ENCODE measurements at regions not wholly inside any gene's neighbourhood (a gene's known extent, or its start where the extent isn't known, plus 50 kb on each side); places are given as distances from the start of the nearest gene placed in this dataset.
"Not testable (repeated sequence)": the region's sequence is repeated elsewhere in the genome, so short reads cannot be mapped to it uniquely, and the experiment has no call there.

GRCh38 chr18:2201036-2201600 is 370.2 kb downstream of the METTL4 start:
- no peak for FAIRE-seq

GRCh38 chr18:2204736-2205135 is 366.6 kb downstream of the METTL4 start:
- FAIRE-seq, result no peak

DNA sequence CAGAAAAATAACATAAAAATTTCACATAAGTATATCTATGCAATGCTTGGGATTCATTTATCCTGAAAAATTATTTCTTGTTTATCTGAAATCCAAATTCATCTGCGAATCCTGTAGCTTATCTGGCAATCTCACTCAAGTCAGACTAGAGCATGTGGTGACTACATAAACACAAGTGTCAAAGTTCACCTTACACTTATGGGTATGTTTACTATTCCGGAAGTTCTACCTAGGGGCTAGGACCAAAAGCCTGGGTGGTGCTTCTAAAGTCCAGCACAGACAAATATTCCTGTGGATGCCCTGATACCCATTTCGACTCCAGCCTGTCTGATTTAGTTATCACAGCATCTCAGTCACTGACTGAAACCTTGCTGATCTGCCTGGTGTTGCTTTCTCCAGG is 364.0 kb downstream of the METTL4 start:
- no peak for FAIRE-seq

DNA sequence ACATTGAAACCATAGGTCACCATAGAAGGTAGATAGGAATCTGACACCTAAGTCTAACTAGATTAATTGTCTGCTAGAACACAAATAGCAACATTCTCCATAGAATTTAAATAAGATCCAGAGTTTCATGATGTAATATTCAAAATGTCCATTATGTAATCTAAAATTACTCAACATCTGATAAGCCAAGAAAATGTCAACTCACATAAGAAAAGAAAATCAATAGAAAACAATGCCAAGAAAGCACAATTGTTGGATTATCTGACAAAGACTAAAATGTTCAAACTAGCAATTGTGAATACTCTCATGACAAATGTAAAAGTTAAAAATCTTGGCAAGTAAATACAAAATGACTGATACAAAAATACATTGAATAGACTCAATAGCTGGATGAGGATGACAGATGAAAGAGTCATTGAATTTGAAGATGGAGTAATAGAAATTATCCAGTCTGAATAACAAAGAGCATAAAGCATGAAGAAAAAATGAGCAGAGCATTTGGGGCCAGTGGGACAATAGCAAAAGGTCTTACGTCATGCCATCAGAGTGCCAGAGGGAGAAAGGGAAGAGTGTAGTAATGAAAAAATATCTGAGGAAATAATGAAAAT is 358.6 kb downstream of the METTL4 start:
- FAIRE-seq, result no peak

DNA sequence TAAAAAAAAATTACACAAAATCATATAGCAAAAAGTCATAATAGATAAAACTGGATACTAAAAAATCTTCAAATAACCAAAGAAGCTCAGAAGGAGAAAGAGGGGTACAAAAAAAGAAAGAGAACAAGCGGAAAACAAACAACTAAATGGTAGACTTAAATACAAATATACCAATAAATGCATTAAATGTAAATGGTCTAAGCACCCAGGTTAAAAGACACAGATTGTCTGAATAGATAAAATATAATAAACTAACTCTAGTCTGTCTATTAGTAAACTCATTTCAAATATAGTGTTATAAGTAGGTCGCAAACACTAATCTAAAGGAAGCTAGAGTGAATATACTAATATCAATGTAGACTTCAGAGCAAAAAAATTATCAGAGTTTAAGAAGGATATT is 357.4 kb downstream of the METTL4 start:
- FAIRE-seq, result no peak

- no peak for FAIRE-seq
These were observed 353.9 kb downstream of the METTL4 start for GRCh38 chr18:2217356-2217755.

DNA sequence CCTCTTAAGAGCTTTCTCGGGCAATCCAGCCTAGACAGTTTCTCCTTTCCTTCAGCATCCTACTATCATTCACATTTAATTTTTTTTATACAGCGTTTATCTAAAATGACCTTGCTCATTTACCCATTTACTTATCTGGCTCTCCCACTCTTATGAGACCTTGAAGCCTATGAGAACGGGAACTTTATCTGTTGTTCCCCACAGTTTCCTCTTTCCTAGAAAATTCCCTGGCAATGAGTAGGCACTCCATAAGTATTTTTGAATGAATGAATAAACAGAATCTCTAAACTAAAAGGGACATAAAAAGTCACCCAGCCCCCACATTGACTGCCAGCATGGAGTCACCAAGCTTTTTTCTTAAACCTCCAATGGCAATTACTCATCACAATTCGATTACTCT is 353.2 kb downstream of the METTL4 start:
- no peak for FAIRE-seq

- no peak for FAIRE-seq
These were observed 351.6 kb downstream of the METTL4 start for GRCh38 chr18:2219706-2220105.

DNA sequence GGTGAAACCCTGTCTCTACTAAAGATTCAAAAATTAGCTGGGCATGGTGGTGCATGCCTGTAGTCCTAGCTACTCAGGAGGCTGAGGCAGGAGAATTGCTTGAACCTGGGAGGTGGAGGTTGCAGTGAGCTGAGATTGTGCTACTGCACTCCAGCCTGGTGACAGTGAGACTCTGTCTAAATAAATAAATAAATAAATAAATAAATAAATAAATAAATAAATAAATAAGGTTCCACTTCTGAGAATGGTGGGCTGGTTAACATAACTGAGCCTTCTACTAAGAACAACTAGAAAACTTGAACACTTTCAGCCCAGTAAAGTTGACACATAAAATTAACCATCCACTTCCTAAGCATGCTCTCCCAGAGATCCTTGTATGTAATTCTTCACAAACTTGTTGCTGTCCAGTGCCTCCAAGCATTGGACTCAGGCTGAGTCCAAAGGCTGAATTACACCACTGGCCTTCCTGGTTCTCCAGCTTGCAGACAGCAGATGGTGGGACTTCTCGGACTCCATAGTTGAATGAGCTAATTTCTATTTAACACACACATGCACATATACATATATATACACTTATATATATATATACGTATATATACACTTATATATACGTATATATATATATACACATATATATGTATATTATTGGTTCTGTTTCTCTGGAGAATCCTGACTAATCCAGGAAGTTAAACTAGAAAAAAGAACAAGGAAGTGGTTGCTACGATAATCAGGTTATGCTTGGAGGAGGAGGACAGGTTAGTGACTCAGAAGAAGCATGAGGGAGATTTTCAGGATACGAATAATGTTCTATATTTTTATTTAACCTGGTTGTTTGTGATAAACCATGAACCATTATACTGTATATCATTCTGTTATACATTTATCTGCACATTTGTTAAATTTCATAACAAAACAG is 348.8 kb downstream of the METTL4 start:
- FAIRE-seq, result no peak

GRCh38 chr18:2223449-2223848 is 347.9 kb downstream of the METTL4 start:
- FAIRE-seq, result no peak

DNA sequence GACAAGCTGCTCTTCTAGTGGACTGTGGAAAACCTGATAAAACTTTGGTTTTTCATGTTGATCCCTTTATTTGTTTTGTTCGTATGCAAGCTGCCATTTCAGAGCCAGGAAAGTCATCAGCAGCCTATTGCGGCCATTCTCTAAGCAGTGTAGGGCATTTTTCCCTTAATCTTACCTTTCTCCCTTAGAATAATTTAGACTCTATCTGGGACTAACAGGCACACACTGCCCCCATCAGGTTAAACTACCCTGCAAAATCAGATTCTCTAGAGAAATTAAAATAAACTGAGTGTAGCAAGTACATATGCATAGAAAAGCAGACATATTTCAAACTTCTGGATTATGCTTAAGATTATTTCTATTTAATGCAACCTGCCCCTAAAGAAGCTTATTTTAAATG is 347.5 kb downstream of the METTL4 start:
- FAIRE-seq, result no peak

GRCh38 chr18:2236232-2236631 is 335.1 kb downstream of the METTL4 start:
- FAIRE-seq, result no peak

- no peak for FAIRE-seq
These were observed 333.6 kb downstream of the METTL4 start for GRCh38 chr18:2237706-2238105.

GRCh38 chr18:2240311-2240705 is 331.0 kb downstream of the METTL4 start:
- no peak for FAIRE-seq

- no peak for FAIRE-seq
These were observed 326.7 kb downstream of the METTL4 start for GRCh38 chr18:2244641-2245040.

- FAIRE-seq, result not testable (repeated sequence)
These were observed 324.2 kb downstream of the METTL4 start for GRCh38 chr18:2247101-2247500.

DNA sequence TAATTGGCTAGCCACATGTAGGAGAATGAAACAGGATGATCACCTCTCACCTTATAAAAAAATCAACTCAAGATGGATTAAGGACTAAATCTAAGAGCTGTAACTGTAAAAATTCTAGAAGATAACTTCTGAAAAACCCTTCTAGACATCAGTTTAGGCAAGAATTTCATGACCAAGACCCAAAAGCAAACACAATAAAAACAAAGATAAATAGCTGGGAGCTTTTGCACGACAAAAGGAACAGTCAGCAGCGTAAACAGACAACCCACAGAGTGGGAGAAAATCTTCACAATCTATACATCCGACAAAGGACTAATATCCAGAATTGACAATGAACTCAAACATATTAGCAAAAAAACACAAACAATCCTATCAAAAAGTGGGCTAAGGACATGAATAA is 316.3 kb downstream of the METTL4 start:
- FAIRE-seq, result no peak

DNA sequence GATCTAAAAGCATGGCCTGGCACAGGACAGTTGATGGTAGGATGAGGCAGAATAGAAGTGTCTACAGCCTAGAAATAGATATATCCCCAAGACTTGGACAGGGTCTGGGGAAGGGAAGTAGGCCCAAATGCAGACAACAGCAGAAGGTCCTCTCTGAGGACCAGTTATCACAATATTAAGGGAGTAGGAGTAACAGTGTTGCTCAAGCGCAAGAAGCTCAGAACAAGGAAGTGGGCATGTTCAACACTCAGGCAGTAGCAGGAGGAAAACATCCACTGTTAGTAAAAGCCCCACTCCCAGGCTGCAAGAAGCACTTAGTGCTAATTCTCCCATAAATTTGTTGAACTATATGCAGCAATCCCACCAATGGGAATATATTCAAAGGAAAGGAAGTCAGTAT is 314.7 kb downstream of the METTL4 start:
- FAIRE-seq, result no peak

- FAIRE-seq, result no peak
These were observed 312.4 kb downstream of the METTL4 start for GRCh38 chr18:2258954-2259353.

DNA sequence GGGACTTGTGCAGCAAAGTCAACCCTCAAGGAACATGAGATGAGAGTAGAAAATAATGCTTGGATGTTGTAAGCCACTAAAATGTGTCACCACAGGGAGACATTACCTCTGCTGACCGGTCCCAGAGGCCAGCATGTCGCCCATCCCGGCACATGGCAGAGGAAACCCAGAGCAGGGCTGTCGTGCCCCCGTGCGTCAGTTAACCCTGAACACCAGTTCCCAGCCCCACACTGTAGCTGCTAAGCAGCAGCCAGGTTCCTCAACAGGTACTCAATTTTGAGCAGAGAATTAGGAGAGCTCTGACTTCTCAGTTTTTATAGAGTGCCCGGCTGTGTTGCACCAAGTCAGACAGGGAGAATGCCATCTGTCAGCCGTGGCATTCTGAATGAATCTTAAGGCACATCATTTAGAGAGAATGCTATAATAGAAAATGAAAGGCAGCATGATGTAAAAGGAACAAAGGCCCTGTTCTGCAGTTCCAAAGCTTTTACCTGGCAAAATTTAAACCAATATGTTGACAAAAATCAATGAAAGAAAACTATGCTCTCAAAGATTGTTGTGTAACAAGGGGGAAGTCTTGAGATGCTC is 307.9 kb downstream of the METTL4 start:
- FAIRE-seq, result no peak

DNA sequence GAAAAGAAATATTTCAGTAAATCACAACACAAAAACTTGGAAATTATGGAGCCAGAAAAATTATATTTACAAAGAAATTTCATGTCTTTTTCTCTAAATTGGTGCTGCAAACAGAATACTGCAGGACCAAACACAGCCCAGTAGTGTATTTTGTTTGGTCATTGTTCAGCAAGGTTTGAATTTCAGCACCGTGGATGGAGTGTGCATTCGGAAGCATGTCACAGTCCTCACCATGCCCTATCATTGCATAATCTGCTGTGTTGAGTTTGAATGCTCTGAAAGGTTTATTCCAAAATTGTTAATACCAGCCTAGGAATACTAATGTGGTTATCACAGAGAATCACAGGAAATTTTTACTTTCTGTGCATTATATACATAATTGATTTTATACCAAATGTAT is 296.7 kb downstream of the METTL4 start:
- FAIRE-seq, result no peak

DNA sequence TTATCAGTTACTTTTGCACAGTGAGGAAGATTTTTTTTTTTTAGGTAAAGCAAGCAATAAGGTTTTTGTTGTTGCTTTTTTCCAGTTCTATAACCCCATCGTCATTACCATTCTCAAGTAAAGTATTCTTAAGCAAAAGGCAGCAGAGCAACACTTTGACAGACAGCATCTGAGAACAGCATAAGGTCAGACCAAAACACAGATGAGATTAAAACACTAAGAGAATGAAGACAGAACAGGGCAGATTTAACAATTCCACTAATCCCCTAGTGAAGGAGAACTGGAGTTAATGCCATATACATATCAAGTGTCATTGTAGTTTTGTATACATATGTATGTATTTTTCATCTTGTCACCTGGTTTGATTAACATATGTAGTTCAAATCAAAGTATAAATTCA is 290.2 kb downstream of the METTL4 start:
- no peak for FAIRE-seq

DNA sequence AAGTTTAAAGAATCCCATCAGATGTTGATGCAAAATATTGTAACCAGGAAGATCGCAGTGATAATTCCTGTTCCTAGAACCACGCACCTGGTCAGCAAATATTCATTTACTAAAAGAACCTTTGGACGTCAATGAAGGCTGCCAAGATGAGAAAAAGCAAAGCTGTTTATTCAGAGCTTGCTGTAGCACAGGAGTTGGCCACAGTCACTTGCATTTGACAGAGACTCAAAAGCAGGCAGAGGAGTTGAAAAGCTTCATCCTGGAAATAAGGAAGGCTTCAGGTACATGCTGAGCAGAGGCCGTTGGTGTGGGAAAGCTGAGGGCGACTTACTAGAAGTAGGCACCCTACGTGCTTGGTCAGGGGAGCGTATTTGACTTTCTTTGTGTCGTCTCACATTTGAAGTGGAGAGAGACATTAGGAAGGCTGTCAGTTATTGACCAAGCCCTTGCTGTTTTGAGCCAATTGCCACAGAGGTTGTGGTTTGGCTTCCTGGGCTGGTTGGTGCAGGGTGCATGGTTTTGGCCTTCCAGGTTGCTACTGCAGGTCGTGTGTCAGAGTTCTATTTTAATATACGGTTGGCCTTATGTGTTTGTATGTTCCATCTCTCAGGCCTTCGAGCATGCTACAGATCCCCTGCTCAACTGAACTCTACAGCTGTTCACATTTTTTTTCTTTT is 289.6 kb downstream of the METTL4 start:
- FAIRE-seq, result no peak

All from G401.6 (cell line).